ENCODE measurements at regions not wholly inside any gene's neighbourhood (a gene's known extent, or its start where the extent isn't known, plus 50 kb on each side); places are given as distances from the start of the nearest gene placed in this dataset.

- DNase-seq (ENCODE audit: low spot score), result no peak
Observed at GRCh38 chr18:76771192-76771799, 51.1 kb upstream of the ZNF236 start.

- DNase-seq (ENCODE audit: low spot score), result no peak
Observed at GRCh38 chr18:76767954-76768353, 54.4 kb upstream of the ZNF236 start.

- DNase-seq (ENCODE audit: low spot score), result no peak
Observed at GRCh38 chr18:76766429-76766828, 55.9 kb upstream of the ZNF236 start.

GRCh38 chr18:76765649-76766048, 56.7 kb upstream of the ZNF236 start:
- peak; percentile 63 for DNase-seq (ENCODE audit: low spot score)

- no peak for DNase-seq (ENCODE audit: low spot score)
Observed at GRCh38 chr18:76764291-76764901, 58.0 kb upstream of the ZNF236 start.

- DNase-seq (ENCODE audit: low spot score), result no peak
Observed at GRCh38 chr18:76759056-76759455, 63.3 kb upstream of the ZNF236 start.

- DNase-seq (ENCODE audit: low spot score), result no peak
Observed at GRCh38 chr18:76757925-76758324, 64.4 kb upstream of the ZNF236 start.

- DNase-seq (ENCODE audit: low spot score), result no peak
Observed at GRCh38 chr18:76757335-76757734, 65.0 kb upstream of the ZNF236 start.

GRCh38 chr18:76756531-76757253, 65.7 kb upstream of the ZNF236 start:
- DNase-seq (ENCODE audit: low spot score), result no peak

- DNase-seq (ENCODE audit: low spot score), result no peak
Observed at GRCh38 chr18:76754351-76754750, 68.0 kb upstream of the ZNF236 start.

- no peak for DNase-seq (ENCODE audit: low spot score)
Observed at GRCh38 chr18:76752400-76752799, 70.0 kb upstream of the ZNF236 start.

- DNase-seq (ENCODE audit: low spot score), result no peak
Observed at GRCh38 chr18:76750917-76751890, 71.2 kb upstream of the ZNF236 start.

GRCh38 chr18:76750269-76750668, 72.1 kb upstream of the ZNF236 start:
- DNase-seq (ENCODE audit: low spot score), result no peak

GRCh38 chr18:76747676-76748075, 74.7 kb upstream of the ZNF236 start:
- no peak for DNase-seq (ENCODE audit: low spot score)

GRCh38 chr18:76741346-76741745, 81.0 kb upstream of the ZNF236 start:
- DNase-seq (ENCODE audit: low spot score), result no peak

- DNase-seq (ENCODE audit: low spot score), result no peak
Observed at GRCh38 chr18:76736309-76736708, 86.0 kb upstream of the ZNF236 start.

- DNase-seq (ENCODE audit: low spot score), result no peak
Observed at GRCh38 chr18:76730901-76731300, 91.5 kb upstream of the ZNF236 start.

- no peak for DNase-seq (ENCODE audit: low spot score)
Observed at GRCh38 chr18:76727589-76727988, 94.8 kb upstream of the ZNF236 start.

GRCh38 chr18:76725445-76725844, 96.9 kb upstream of the ZNF236 start:
- no peak for DNase-seq (ENCODE audit: low spot score)

- no peak for DNase-seq (ENCODE audit: low spot score)
Observed at GRCh38 chr18:76722224-76723061, 99.9 kb upstream of the ZNF236 start.

Measured in RKO (cell line).